ENCODE measurements at regions not wholly inside any gene's neighbourhood (a gene's known extent, or its start where the extent isn't known, plus 50 kb on each side); places are given as distances from the start of the nearest gene placed in this dataset.

GRCh38 chr21:27221077-27221476 is 254.2 kb upstream of the ADAMTS5 start:
- no peaks in the 10 kb centered on the region for H3K27me3 ChIP-seq (ENCODE audit: control insufficient read depth, insufficient read depth, low read length, poor library complexity, severe bottlenecking)
- no peaks in the 10 kb centered on the region for H3K9me3 Mint-ChIP-seq
- 90% methylated on average over 2 of the region's 2 CpGs; no CpG with 5 or more reads in 1 of the 2 experiments for WGBS, 2 experiments (ENCODE audit: insufficient coverage in 1 of 2, insufficient read length in 1 of 2)
- H3K4me1 Mint-ChIP-seq = no peaks in the 10 kb centered on the region
- H3K4me3 ChIP-seq (ENCODE audit: low read length) = no peak overlapping the region
- no peaks in the 10 kb centered on the region for H3K9me3 ChIP-seq (ENCODE audit: control insufficient read depth, low read length)
- no peaks in the 10 kb centered on the region for H3K36me3 Mint-ChIP-seq (ENCODE audit: low read depth)
- TF ChIP-seq, protein P1, sequence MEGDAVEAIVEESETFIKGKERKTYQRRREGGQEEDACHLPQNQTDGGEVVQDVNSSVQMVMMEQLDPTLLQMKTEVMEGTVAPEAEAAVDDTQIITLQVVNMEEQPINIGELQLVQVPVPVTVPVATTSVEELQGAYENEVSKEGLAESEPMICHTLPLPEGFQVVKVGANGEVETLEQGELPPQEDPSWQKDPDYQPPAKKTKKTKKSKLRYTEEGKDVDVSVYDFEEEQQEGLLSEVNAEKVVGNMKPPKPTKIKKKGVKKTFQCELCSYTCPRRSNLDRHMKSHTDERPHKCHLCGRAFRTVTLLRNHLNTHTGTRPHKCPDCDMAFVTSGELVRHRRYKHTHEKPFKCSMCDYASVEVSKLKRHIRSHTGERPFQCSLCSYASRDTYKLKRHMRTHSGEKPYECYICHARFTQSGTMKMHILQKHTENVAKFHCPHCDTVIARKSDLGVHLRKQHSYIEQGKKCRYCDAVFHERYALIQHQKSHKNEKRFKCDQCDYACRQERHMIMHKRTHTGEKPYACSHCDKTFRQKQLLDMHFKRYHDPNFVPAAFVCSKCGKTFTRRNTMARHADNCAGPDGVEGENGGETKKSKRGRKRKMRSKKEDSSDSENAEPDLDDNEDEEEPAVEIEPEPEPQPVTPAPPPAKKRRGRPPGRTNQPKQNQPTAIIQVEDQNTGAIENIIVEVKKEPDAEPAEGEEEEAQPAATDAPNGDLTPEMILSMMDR (conservative IDR thresholded peaks at IDR 0.05) = no peak
- no peaks in the 10 kb centered on the region for H3K36me3 ChIP-seq (ENCODE audit: control insufficient read depth, insufficient read depth, low read length)
- no peak for DNase-seq
- H3K27ac ChIP-seq (ENCODE audit: low read depth, low read length) = no peak overlapping the region
- H3K27me3 Mint-ChIP-seq (ENCODE audit: insufficient read depth) = no peaks in the 10 kb centered on the region
- no peak overlapping the region for H3K4me3 Mint-ChIP-seq
- no peaks in the 10 kb centered on the region for H3K4me1 ChIP-seq (ENCODE audit: control insufficient read depth, insufficient read depth, low read length)
- H3K9ac ChIP-seq (ENCODE audit: extremely low read depth, low read length, poor library complexity, severe bottlenecking) = no peak overlapping the region
- H3K27ac Mint-ChIP-seq = no peak overlapping the region

- Mint-ChIP-seq H3K4me1 (no peaks in the 10 kb centered on the region), H3K4me3 (no peak overlapping the region), H3K27me3 (ENCODE audit: insufficient read depth) (no peaks in the 10 kb centered on the region), H3K27ac (no peak overlapping the region), H3K36me3 (ENCODE audit: low read depth) (no peaks in the 10 kb centered on the region), H3K9me3 (no peaks in the 10 kb centered on the region)
- no peak for DNase-seq
- Histone ChIP-seq H3K9ac (ENCODE audit: extremely low read depth, low read length, poor library complexity, severe bottlenecking) (no peak overlapping the region), H3K27me3 (ENCODE audit: control insufficient read depth, insufficient read depth, low read length, poor library complexity, severe bottlenecking) (no peaks in the 10 kb centered on the region), H3K27ac (ENCODE audit: low read depth, low read length) (no peak overlapping the region), H3K36me3 (ENCODE audit: control insufficient read depth, insufficient read depth, low read length) (no peaks in the 10 kb centered on the region), H3K4me3 (ENCODE audit: low read length) (no peak overlapping the region), H3K9me3 (ENCODE audit: control insufficient read depth, low read length) (no peaks in the 10 kb centered on the region), H3K4me1 (ENCODE audit: control insufficient read depth, insufficient read depth, low read length) (peaks cover 2% of the 10 kb centered on the region)
- TF ChIP-seq, protein P1 (conservative IDR thresholded peaks at IDR 0.05) = no peak
Measured at GRCh38 chr21:27220416-27220815, 253.5 kb upstream of the ADAMTS5 start.

- Histone ChIP-seq H3K27ac (ENCODE audit: low read depth, low read length) (no peak overlapping the region), H3K27me3 (ENCODE audit: control insufficient read depth, insufficient read depth, low read length, poor library complexity, severe bottlenecking) (no peaks in the 10 kb centered on the region), H3K4me3 (ENCODE audit: low read length) (no peak overlapping the region), H3K9me3 (ENCODE audit: control insufficient read depth, low read length) (no peaks in the 10 kb centered on the region), H3K9ac (ENCODE audit: extremely low read depth, low read length, poor library complexity, severe bottlenecking) (no peak overlapping the region), H3K36me3 (ENCODE audit: control insufficient read depth, insufficient read depth, low read length) (no peaks in the 10 kb centered on the region), H3K4me1 (ENCODE audit: control insufficient read depth, insufficient read depth, low read length) (peaks cover 3% of the 10 kb centered on the region)
- H3K4me1 Mint-ChIP-seq = no peaks in the 10 kb centered on the region
- no peak overlapping the region for H3K4me3 Mint-ChIP-seq
- DNase-seq = no peak
- no peaks in the 10 kb centered on the region for H3K9me3 Mint-ChIP-seq
- no peak overlapping the region for H3K27ac Mint-ChIP-seq
- TF ChIP-seq, protein P1 (conservative IDR thresholded peaks at IDR 0.05) = no peak
- H3K27me3 Mint-ChIP-seq (ENCODE audit: insufficient read depth) = no peaks in the 10 kb centered on the region
- H3K36me3 Mint-ChIP-seq (ENCODE audit: low read depth) = no peaks in the 10 kb centered on the region
- 80 to 100% methylated on average over 1 to 2 of the region's 2 CpGs for WGBS, 2 experiments (ENCODE audit: insufficient coverage in 1 of 2, insufficient read length in 1 of 2)
Measured at GRCh38 chr21:27219068-27219467, 252.2 kb upstream of the ADAMTS5 start.

All from endodermal cell (in vitro differentiated cells).